PC-9 (cell line): ENCODE measurements at regions not wholly inside any gene's neighbourhood (a gene's known extent, or its start where the extent isn't known, plus 50 kb on each side); places are given as distances from the start of the nearest gene placed in this dataset.
"Not testable (repeated sequence)": the region's sequence is repeated elsewhere in the genome, so short reads cannot be mapped to it uniquely, and the experiment has no call there.

ENCODE experiments used
- BruUV-seq: library from RNA; stranded (reverse); fragments of 400-500 nt; replicated peaks from 2 replicates; lab custom pipeline; 2021; lab: Mats Ljungman, UMichigan
- CTCF ChIA-PET: fragments of 300-600 bp; sonication (Branson Sonifier 250); formaldehyde crosslinking; loops from one replicate; lab custom pipeline; 2022; ENCODE audit warnings: antibody characterized with exemption; lab: Charles Lee
- POLR2A ChIA-PET: fragments of 300-600 bp; sonication (Branson Sonifier 250); formaldehyde crosslinking; loops from one replicate; lab custom pipeline; 2022; ENCODE audit warnings: antibody characterized with exemption; ENCODE audit not compliant: unreplicated experiment; lab: Charles Lee
- DNase-seq, 2 experiments: peaks; one replicate each; pipeline versions ENCODE4 v3.0.0 to v3.0.0-alpha.2; 2015 to 2022; ENCODE audit warnings: mixed read lengths in 1 of 2
- H2AFZ ChIP-seq: fragments of 200-600 bp; sonication (generic); 2 replicates; pipeline ENCODE4 v1.8.1; 2017; ENCODE audit warnings: antibody characterized with exemption
- H3F3A ChIP-seq: fragments of 200-600 bp; sonication (generic); 2 replicates; pipeline ENCODE4 v1.8.1; 2017; ENCODE audit warnings: antibody characterized with exemption, mild to moderate bottlenecking, low read depth; ENCODE audit not compliant: insufficient read depth
- H3K27ac ChIP-seq: fragments of 200-600 bp; sonication (generic); 2 replicates; pipeline ENCODE4 v1.6.1; 2016; ENCODE audit warnings: mixed run types
- H3K27me3 ChIP-seq: fragments of 200-600 bp; sonication (generic); 2 replicates; pipeline ENCODE4 v1.6.1; 2016; ENCODE audit warnings: low read depth, mixed run types; ENCODE audit not compliant: insufficient read depth
- H3K36me3 ChIP-seq: fragments of 200-600 bp; sonication (generic); 2 replicates; pipeline ENCODE4 v1.6.1; 2016; ENCODE audit warnings: low read depth, mixed run types
- H3K4me1 ChIP-seq: fragments of 200-600 bp; sonication (generic); replicated peaks from 2 replicates; pipeline ENCODE4 v1.6.1; 2016; ENCODE audit warnings: mixed run types; ENCODE audit not compliant: insufficient read depth
- H3K4me2 ChIP-seq: fragments of 200-600 bp; sonication (generic); 2 replicates; pipeline ENCODE4 v1.6.1; 2017; ENCODE audit warnings: mixed run types
- H3K4me3 ChIP-seq: fragments of 200-600 bp; sonication (generic); 2 replicates; pipeline ENCODE4 v1.6.1; 2016; ENCODE audit warnings: mixed run types
- H3K79me2 ChIP-seq: fragments of 200-600 bp; sonication (generic); 2 replicates; pipeline ENCODE4 v1.6.1; 2017; ENCODE audit warnings: low read depth, mixed run types
- H3K9me2 ChIP-seq: fragments of 200-600 bp; sonication (generic); 2 replicates; pipeline ENCODE4 v1.8.1; 2017; ENCODE audit warnings: mild to moderate bottlenecking; ENCODE audit not compliant: insufficient read depth
- H3K9me3 ChIP-seq: fragments of 200-600 bp; sonication (generic); 2 replicates; pipeline ENCODE4 v1.8.1; 2016; ENCODE audit warnings: low read depth; ENCODE audit not compliant: insufficient read depth
- H4K20me1 ChIP-seq: fragments of 200-600 bp; sonication (generic); 2 replicates; pipeline ENCODE4 v1.8.1; 2017; ENCODE audit not compliant: insufficient read depth
- CTCF ChIP-seq: fragments of 200-600 bp; sonication (generic); conservative IDR thresholded peaks from 2 replicates; pipeline ENCODE4 v1.6.1; 2017; ENCODE audit warnings: mixed run types, antibody characterized with exemption, mild to moderate bottlenecking, moderate library complexity
- EZH2 ChIP-seq: fragments of 200-600 bp; sonication (generic); IDR thresholded peaks from 2 replicates; pipeline ENCODE4 v1.8.0; 2017; ENCODE audit warnings: antibody characterized with exemption, low read depth
- intact Hi-C: fragments of 100-400 bp; cut with micrococcal nuclease; formaldehyde crosslinking; loops from one replicate; pipeline ENCODE4 v1.10.0; 2022; ENCODE audit not compliant: unreplicated experiment

- ChIA-PET POLR2A (no interaction called here), CTCF (no interaction called here)
- H3K4me2 ChIP-seq, result no peak overlapping the region
- no peak for DNase-seq
- H2AFZ ChIP-seq, result no peak overlapping the region
- H3K36me3 ChIP-seq, result no peaks in the 10 kb centered on the region
- H3F3A ChIP-seq, result no peaks in the 10 kb centered on the region
- TF ChIP-seq EZH2 (no peak), CTCF (no peak)
- intact Hi-C loops, result loop anchor here (5.0 to 10.0 kb wide), 2 partner anchors 140 to 192 kb away; partner anchors contain the start of gene ZNF469
- no peaks in the 10 kb centered on the region for H3K27me3 ChIP-seq
- BruUV-seq, result no TSS peak
- no peaks in the 10 kb centered on the region for H3K4me1 ChIP-seq
- no peaks in the 10 kb centered on the region for H3K9me2 ChIP-seq
- H4K20me1 ChIP-seq, result no peaks in the 10 kb centered on the region
- no peak overlapping the region for H3K4me3 ChIP-seq
- no peaks in the 10 kb centered on the region for H3K9me3 ChIP-seq
- H3K27ac ChIP-seq, result no peak overlapping the region
- H3K79me2 ChIP-seq, result no peaks in the 10 kb centered on the region
Measured at GRCh38 chr16:88192601-88193000, 190.2 kb upstream of the ZNF469 start.

- H3K27ac ChIP-seq, H3F3A ChIP-seq, H3K4me1 ChIP-seq, H3K9me2 ChIP-seq, H3K4me3 ChIP-seq, H4K20me1 ChIP-seq, CTCF ChIA-PET, H3K36me3 ChIP-seq, H3K4me2 ChIP-seq, H3K27me3 ChIP-seq, H3K9me3 ChIP-seq, POLR2A ChIA-PET, H2AFZ ChIP-seq, BruUV-seq, H3K79me2 ChIP-seq: not testable (repeated sequence)
- intact Hi-C loops, result loop anchor here (5.0 to 10.0 kb wide), 2 partner anchors 138 to 191 kb away; partner anchors contain the start of gene ZNF469
- DNase-seq, result peak in 1 of 2 experiments; percentile 64
- TF ChIP-seq CTCF, result peak; percentile 75
Measured at GRCh38 chr16:88193706-88194396, 188.9 kb upstream of the ZNF469 start.

GRCh38 chr16:88194397-88195268 lies 188.1 kb upstream of the ZNF469 start:
- H3K27ac ChIP-seq, result no peak overlapping the region
- no peaks in the 10 kb centered on the region for H3K36me3 ChIP-seq
- intact Hi-C loops, result loop anchor here (5.0 to 10.0 kb wide), 2 partner anchors 138 to 190 kb away; partner anchors contain the start of gene ZNF469
- no peaks in the 10 kb centered on the region for H4K20me1 ChIP-seq
- H3K9me2 ChIP-seq, result no peaks in the 10 kb centered on the region
- H3K4me1 ChIP-seq, result no peaks in the 10 kb centered on the region
- no peaks in the 10 kb centered on the region for H3F3A ChIP-seq
- POLR2A ChIA-PET, result no interaction called here
- BruUV-seq, result no TSS peak
- CTCF ChIA-PET, result interaction anchor here (0.6 kb wide), 2 partner anchors 243 to 371 kb away, joined by 4 to 7 read pairs; no protein-coding TSS in a partner anchor
- H3K9me3 ChIP-seq, result no peaks in the 10 kb centered on the region
- no peak overlapping the region for H3K4me3 ChIP-seq
- no peak overlapping the region for H3K4me2 ChIP-seq
- H3K79me2 ChIP-seq, result no peaks in the 10 kb centered on the region
- no peak for TF ChIP-seq EZH2
- TF ChIP-seq CTCF, result 0 out of 2 replicates have a peak, but pooled peaks have one; percentile 11
- H2AFZ ChIP-seq, result no peak overlapping the region
- no peaks in the 10 kb centered on the region for H3K27me3 ChIP-seq
- no peak for DNase-seq
